Neural cell (in vitro differentiated cells): ENCODE measurements at regions not wholly inside any gene's neighbourhood (a gene's known extent, or its start where the extent isn't known, plus 50 kb on each side); places are given as distances from the start of the nearest gene placed in this dataset.
"Not testable (repeated sequence)": the region's sequence is repeated elsewhere in the genome, so short reads cannot be mapped to it uniquely, and the experiment has no call there.

Experiments
- H2AFZ ChIP-seq: fragments of 200-600, 300-800 bp; sonication (generic), shearing (Covaris generic); 2 replicates; pipeline ENCODE4 v1.6.0; 2014; ENCODE audit warnings: low read depth, mild to moderate bottlenecking, antibody characterized with exemption, low read length, moderate library complexity
- H3F3A ChIP-seq: fragments of 200-600 bp; shearing (Covaris generic); 2 replicates; pipeline ENCODE4 v1.6.1; 2016; ENCODE audit warnings: mild to moderate bottlenecking, moderate library complexity, mixed read lengths, antibody characterized with exemption, low read length; ENCODE audit not compliant: insufficient read depth, poor library complexity, severe bottlenecking
- H3K27ac ChIP-seq: fragments of 200-600, 300-800 bp; sonication (generic), shearing (Covaris generic); 2 replicates; pipeline ENCODE4 v1.5.1; 2014; ENCODE audit warnings: mild to moderate bottlenecking, low read length, moderate library complexity
- H3K27me3 ChIP-seq: fragments of 300-800, 200-600 bp; sonication (generic), shearing (Covaris generic); 2 replicates; pipeline ENCODE4 v1.6.0; 2014; ENCODE audit warnings: mild to moderate bottlenecking, low read depth, low read length, moderate library complexity; ENCODE audit not compliant: insufficient read depth
- H3K36me3 ChIP-seq: fragments of 300-800, 200-600 bp; sonication (generic), shearing (Covaris generic); 2 replicates; pipeline ENCODE4 v1.5.1; 2014; ENCODE audit warnings: mild to moderate bottlenecking, antibody characterized with exemption, low read length, moderate library complexity; ENCODE audit not compliant: insufficient read depth
- H3K4me2 ChIP-seq: fragments of 300-800, 200-600 bp; sonication (generic), shearing (Covaris generic); 2 replicates; pipeline ENCODE4 v1.6.0; 2014; ENCODE audit warnings: mild to moderate bottlenecking, low read length
- H3K4me3 ChIP-seq: fragments of 300-800, 200-600 bp; sonication (generic), shearing (Covaris generic); 2 replicates; pipeline ENCODE4 v1.5.1; 2014; ENCODE audit warnings: mild to moderate bottlenecking, low read length, moderate library complexity
- H3K79me2 ChIP-seq: fragments of 200-600 bp; shearing (Covaris generic); replicated peaks from 2 replicates; pipeline ENCODE4 v1.6.0; 2014; ENCODE audit warnings: mild to moderate bottlenecking, low read length, moderate library complexity; ENCODE audit not compliant: insufficient read depth
- H3K9ac ChIP-seq: fragments of 300-800, 200-600 bp; sonication (generic), shearing (Covaris generic); 2 replicates; pipeline ENCODE4 v1.6.1; 2016; ENCODE audit warnings: mild to moderate bottlenecking, low read length, mixed read lengths
- H3K9me2 ChIP-seq: fragments of 200-600 bp; shearing (Covaris generic); 2 replicates; pipeline ENCODE4 v1.6.1; 2016; ENCODE audit warnings: mild to moderate bottlenecking, low read length, mixed read lengths; ENCODE audit not compliant: insufficient read depth
- H3K9me3 ChIP-seq: fragments of 200-600, 300-800 bp; sonication (generic), shearing (Covaris generic); 2 replicates; pipeline ENCODE4 v1.6.1; 2016; ENCODE audit warnings: mild to moderate bottlenecking, mixed run types, low read length, moderate library complexity, mixed read lengths
- H4K20me1 ChIP-seq: fragments of 200-600 bp; shearing (Covaris generic); 2 replicates; pipeline ENCODE4 v1.6.1; 2016; ENCODE audit warnings: mild to moderate bottlenecking, mixed run types; ENCODE audit not compliant: insufficient read depth
- CTCF ChIP-seq: fragments of 450-650 bp; IDR thresholded peaks from 2 replicates; pipeline ENCODE4 v1.5.1; 2014; ENCODE audit warnings: antibody characterized with exemption, mild to moderate bottlenecking, moderate library complexity; ENCODE audit not compliant: poor library complexity, severe bottlenecking
- EP300 ChIP-seq: fragments of 450-650 bp; conservative IDR thresholded peaks from 2 replicates; pipeline ENCODE4 v1.6.1; 2014; ENCODE audit warnings: antibody characterized with exemption, mild to moderate bottlenecking, moderate library complexity; ENCODE audit not compliant: poor library complexity, severe bottlenecking
- EZH2 ChIP-seq: fragments of 200-600, 300-800 bp; shearing (Covaris generic), sonication (generic); IDR thresholded peaks from 2 replicates; pipeline ENCODE4 v1.6.1; 2014; ENCODE audit warnings: antibody characterized with exemption, low read length, borderline replicate concordance, mild to moderate bottlenecking; ENCODE audit not compliant: insufficient read depth, poor library complexity, severe bottlenecking
- MXI1 ChIP-seq: fragments of 450-650 bp; conservative IDR thresholded peaks from 2 replicates; pipeline ENCODE4 v1.6.1; 2014; ENCODE audit warnings: antibody characterized with exemption, mild to moderate bottlenecking; ENCODE audit not compliant: poor library complexity, severe bottlenecking
- POLR2AphosphoS5 ChIP-seq: IDR thresholded peaks from 2 replicates; pipeline ENCODE4 v1.6.1; 2012
- RAD21 ChIP-seq: fragments of 450-650 bp; conservative IDR thresholded peaks from 2 replicates; pipeline ENCODE4 v1.6.1; 2014; ENCODE audit warnings: antibody characterized with exemption, mild to moderate bottlenecking, moderate library complexity
- REST ChIP-seq: IDR thresholded peaks from 2 replicates; pipeline ENCODE4 v1.6.1; 2012; ENCODE audit warnings: borderline replicate concordance
- SMC3 ChIP-seq: fragments of 450-650 bp; conservative IDR thresholded peaks from 2 replicates; pipeline ENCODE4 v1.6.1; 2014; ENCODE audit warnings: antibody characterized with exemption, mild to moderate bottlenecking, moderate library complexity; ENCODE audit not compliant: poor library complexity
- TAF1 ChIP-seq: IDR thresholded peaks from 2 replicates; pipeline ENCODE4 v1.6.1; 2012; ENCODE audit warnings: low read depth

GRCh38 chr4:104010722-104011121 lies 290.9 kb upstream of the TACR3 start:
- H3K9me3 ChIP-seq, result no peaks in the 10 kb centered on the region
- H3F3A ChIP-seq, result no peaks in the 10 kb centered on the region
- H3K4me2 ChIP-seq, result no peak overlapping the region
- H3K36me3 ChIP-seq, result no peaks in the 10 kb centered on the region
- H3K9me2 ChIP-seq, result no peaks in the 10 kb centered on the region
- no peak for TF ChIP-seq MXI1
- no peak for TF ChIP-seq CTCF
- TF ChIP-seq EP300, result no peak
- no peak for TF ChIP-seq POLR2AphosphoS5
- TF ChIP-seq SMC3, result no peak
- TF ChIP-seq REST, result no peak
- no peak for TF ChIP-seq RAD21
- TF ChIP-seq TAF1, result no peak
- no peak for TF ChIP-seq EZH2
- no peak overlapping the region for H2AFZ ChIP-seq
- H3K79me2 ChIP-seq, result no peaks in the 10 kb centered on the region
- no peak overlapping the region for H3K27ac ChIP-seq
- H3K4me3 ChIP-seq, result no peak overlapping the region
- no peaks in the 10 kb centered on the region for H3K27me3 ChIP-seq
- no peaks in the 10 kb centered on the region for H4K20me1 ChIP-seq
- no peak overlapping the region for H3K9ac ChIP-seq

GRCh38 chr4:104002318-104002717 lies 282.5 kb upstream of the TACR3 start:
- not testable (repeated sequence) for H3K36me3 ChIP-seq, H3K9me2 ChIP-seq, H3K79me2 ChIP-seq, H3K4me2 ChIP-seq, H3K27me3 ChIP-seq, H3F3A ChIP-seq, H2AFZ ChIP-seq, H4K20me1 ChIP-seq, H3K9ac ChIP-seq, H3K9me3 ChIP-seq, H3K27ac ChIP-seq, H3K4me3 ChIP-seq

GRCh38 chr4:103998756-103999155 lies 279.0 kb upstream of the TACR3 start:
- Histone ChIP-seq H2AFZ (no peak overlapping the region), H3K9me3 (no peaks in the 10 kb centered on the region), H3F3A (no peaks in the 10 kb centered on the region), H3K36me3 (no peaks in the 10 kb centered on the region), H3K4me2 (no peak overlapping the region), H3K9me2 (no peaks in the 10 kb centered on the region), H3K79me2 (no peaks in the 10 kb centered on the region), H3K27me3 (no peaks in the 10 kb centered on the region), H4K20me1 (no peaks in the 10 kb centered on the region), H3K27ac (no peak overlapping the region), H3K9ac (no peak overlapping the region), H3K4me3 (no peak overlapping the region)
- TF ChIP-seq EP300 (no peak), TAF1 (no peak), MXI1 (no peak), RAD21 (no peak), REST (no peak), EZH2 (no peak), SMC3 (no peak), POLR2AphosphoS5 (no peak), CTCF (no peak)
